ENCODE measurements at regions not wholly inside any gene's neighbourhood (a gene's known extent, or its start where the extent isn't known, plus 50 kb on each side); places are given as distances from the start of the nearest gene placed in this dataset.

- intact Hi-C loops (cut with micrococcal nuclease), result no loop called here
These were observed 276.4 kb downstream of the HRH4 start for GRCh38 chr18:24736662-24737330.

GRCh38 chr18:24740829-24741228 lies 280.4 kb downstream of the HRH4 start:
- Histone ChIP-seq H3K36me3 (replicated peaks in 1 of 2; ENCODE audit: control extremely low read depth in 1 of 2, control insufficient read depth in 1 of 2, extremely low read depth in 1 of 2, insufficient read depth in 2 of 2, low read length in 1 of 2) (no peaks in the 10 kb centered on the region), H4K20me1 (ENCODE audit: control insufficient read depth, insufficient read depth, low read length, poor library complexity, severe bottlenecking) (no peaks in the 10 kb centered on the region), H3K4me2 (replicated peaks; ENCODE audit: low read depth, low read length, poor library complexity, severe bottlenecking) (no peak overlapping the region), H3K9ac (ENCODE audit: low read length) (no peak overlapping the region), H3K4me3 (ENCODE audit: control extremely low read depth in 1 of 5, extremely low read depth in 1 of 5, insufficient read depth in 1 of 5, low read depth in 2 of 5, low read length in 4 of 5) (no peak overlapping the region), H3K27me3 (replicated peaks in 1 of 4; ENCODE audit: control extremely low read depth in 1 of 4, control insufficient read depth in 3 of 4, insufficient read depth in 4 of 4, low read length in 3 of 4) (no peaks in the 10 kb centered on the region), H3K79me2 (ENCODE audit: control insufficient read depth, insufficient read depth, low read length) (no peaks in the 10 kb centered on the region), H2AFZ (ENCODE audit: insufficient read depth, low read depth, low read length, poor library complexity, severe bottlenecking) (no peak overlapping the region), H3K27ac (ENCODE audit: low read length in 2 of 2) (no peak overlapping the region), H3K9me3 (ENCODE audit: control extremely low read depth in 1 of 3, control insufficient read depth in 2 of 3, insufficient read depth in 1 of 3, low read length in 2 of 3) (no peaks in the 10 kb centered on the region), H3K4me1 (ENCODE audit: control insufficient read depth in 2 of 2, insufficient read depth in 2 of 2, low read length in 2 of 2) (no peaks in the 10 kb centered on the region)
- no peak for DNase-seq
- TF ChIP-seq EZH2 (IDR thresholded peaks at IDR 0.05; ENCODE audit: borderline replicate concordance, insufficient read depth, low read depth, low read length, poor library complexity, severe bottlenecking), result no peak
- Mint-ChIP-seq H3K4me3 (no peak overlapping the region), H3K4me1 (no peaks in the 10 kb centered on the region), H3K9me3 (ENCODE audit: insufficient read depth) (no peaks in the 10 kb centered on the region), H3K27me3 (no peaks in the 10 kb centered on the region), H3K27ac (no peak overlapping the region)
- CTCF ChIA-PET, result no interaction called here
- ATAC-seq (ENCODE audit: low read depth), result no peak
- intact Hi-C loops (cut with micrococcal nuclease), result no loop called here
- POLR2A ChIA-PET, result no interaction called here
- WGBS (ENCODE audit: insufficient coverage), result 100% methylated on average over 2 of the region's 2 CpGs

More at GRCh38 chr18:24736662-24737330, 276.4 kb downstream of the HRH4 start:
- ATAC-seq (ENCODE audit: low read depth) (no peak), DNase-seq (no peak)
- no peak overlapping the region for H3K9ac ChIP-seq (ENCODE audit: low read length)
- H3K36me3 ChIP-seq (replicated peaks in 1 of 2; ENCODE audit: control extremely low read depth in 1 of 2, control insufficient read depth in 1 of 2, extremely low read depth in 1 of 2, insufficient read depth in 2 of 2, low read length in 1 of 2), result no peaks in the 10 kb centered on the region
- H3K4me3 ChIP-seq (ENCODE audit: control extremely low read depth in 1 of 5, extremely low read depth in 1 of 5, insufficient read depth in 1 of 5, low read depth in 2 of 5, low read length in 4 of 5), result no peak overlapping the region
- no peak overlapping the region for H3K27ac ChIP-seq (ENCODE audit: low read length in 2 of 2)
- no peaks in the 10 kb centered on the region for H3K27me3 ChIP-seq (replicated peaks in 1 of 4; ENCODE audit: control extremely low read depth in 1 of 4, control insufficient read depth in 3 of 4, insufficient read depth in 4 of 4, low read length in 3 of 4)
- H3K4me2 ChIP-seq (replicated peaks; ENCODE audit: low read depth, low read length, poor library complexity, severe bottlenecking), result no peak overlapping the region
- no peak overlapping the region for H2AFZ ChIP-seq (ENCODE audit: insufficient read depth, low read depth, low read length, poor library complexity, severe bottlenecking)
- Mint-ChIP-seq H3K4me1 (no peaks in the 10 kb centered on the region), H3K27me3 (no peaks in the 10 kb centered on the region), H3K9me3 (ENCODE audit: insufficient read depth) (no peaks in the 10 kb centered on the region), H3K27ac (no peak overlapping the region), H3K4me3 (no peak overlapping the region)
- 95% methylated on average over 6 of the region's 8 CpGs for WGBS (ENCODE audit: insufficient coverage)
- TF ChIP-seq CTCF (IDR thresholded peaks at IDR 0.05), result no peak
- TF ChIP-seq EZH2 (IDR thresholded peaks at IDR 0.05; ENCODE audit: borderline replicate concordance, insufficient read depth, low read depth, low read length, poor library complexity, severe bottlenecking), result no peak
- no peaks in the 10 kb centered on the region for H3K79me2 ChIP-seq (ENCODE audit: control insufficient read depth, insufficient read depth, low read length)
- no peaks in the 10 kb centered on the region for H4K20me1 ChIP-seq (ENCODE audit: control insufficient read depth, insufficient read depth, low read length, poor library complexity, severe bottlenecking)
- ChIA-PET POLR2A (no interaction called here), CTCF (interaction anchor here (1.4 kb wide), 1 partner anchor 10 kb away, joined by 3 read pairs; no protein-coding TSS in a partner anchor)
- no peaks in the 10 kb centered on the region for H3K4me1 ChIP-seq (ENCODE audit: control insufficient read depth in 2 of 2, insufficient read depth in 2 of 2, low read length in 2 of 2)
- no peaks in the 10 kb centered on the region for H3K9me3 ChIP-seq (ENCODE audit: control extremely low read depth in 1 of 3, control insufficient read depth in 2 of 3, insufficient read depth in 1 of 3, low read length in 2 of 3)

Measured in B cell (primary cell).